AG04450 (cell line): ENCODE measurements at regions not wholly inside any gene's neighbourhood (a gene's known extent, or its start where the extent isn't known, plus 50 kb on each side); places are given as distances from the start of the nearest gene placed in this dataset.

Source experiments
- CTCF ChIA-PET: fragments of 300-600, 350-600 bp; formaldehyde crosslinking; extraction: SDS; loops from one replicate; lab custom pipeline; 2022; ENCODE audit warnings: antibody characterized with exemption, inconsistent platforms; lab: Charles Lee
- POLR2A ChIA-PET: fragments of 350-600 bp; formaldehyde crosslinking; extraction: SDS; loops from one replicate; lab custom pipeline; 2021; ENCODE audit warnings: antibody characterized with exemption, inconsistent platforms; lab: Yijun Ruan, JAX
- DNase-seq: peaks from one replicate; pipeline ENCODE4 v3.0.0-alpha.2; 2011; ENCODE audit warnings: low read depth, low spot score
- H3K27ac ChIP-seq: one replicate; pipeline ENCODE4 v1.5.1; 2012; ENCODE audit warnings: low read depth, low read length, control low read depth
- H3K27me3 ChIP-seq: one replicate; pipeline ENCODE4 v1.6.0; 2012; ENCODE audit warnings: low read length; ENCODE audit not compliant: control insufficient read depth, insufficient read depth
- H3K4me3 ChIP-seq: 2 replicates; pipeline ENCODE4 v1.5.1; 2011; ENCODE audit warnings: mild to moderate bottlenecking, low read depth, low read length, control low read depth
- H3K9me3 ChIP-seq: 2 replicates; pipeline ENCODE4 v1.5.1; 2012; ENCODE audit warnings: low read length; ENCODE audit not compliant: control insufficient read depth, insufficient read depth
- TF ChIP-seq, protein P1 (sequence below): IDR thresholded peaks from 2 replicates; pipeline ENCODE4 v1.5.1; 2011; ENCODE audit warnings: low read depth, low read length, control low read depth, inconsistent platforms

DNA sequence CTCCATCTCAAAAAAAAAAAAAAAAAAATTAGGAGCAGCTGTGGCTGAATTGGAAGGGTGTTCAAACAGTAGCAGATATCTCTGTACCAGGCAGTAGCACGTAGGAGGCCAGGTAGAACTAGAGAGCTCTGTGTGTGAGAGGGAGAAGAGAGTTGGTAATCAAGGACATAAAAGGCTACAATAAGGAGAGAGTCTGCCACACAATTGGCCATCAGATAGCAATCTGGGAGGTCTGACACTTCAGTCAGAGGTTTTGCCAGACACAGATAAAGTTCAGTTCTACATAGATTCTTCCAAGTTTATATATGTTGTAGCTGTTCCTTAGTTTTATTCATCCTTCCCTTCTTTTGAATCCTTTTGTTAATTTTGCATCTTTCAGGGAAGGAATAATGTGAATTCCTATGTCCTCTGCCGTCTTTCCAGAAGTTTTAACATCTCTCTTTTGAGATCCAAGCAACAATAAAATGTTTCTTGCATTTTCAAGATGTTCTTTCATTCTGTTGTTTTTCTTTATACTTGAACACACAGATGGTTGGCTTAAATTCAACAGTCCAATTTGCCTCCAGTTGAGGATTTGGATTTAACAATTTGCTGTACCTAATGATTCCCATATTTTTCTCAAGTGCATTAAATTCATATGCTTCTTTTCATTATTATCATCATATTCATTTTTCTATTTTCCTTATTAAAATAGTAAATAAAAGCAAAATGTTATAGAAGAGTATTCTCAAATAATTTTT, 600.3 kb upstream of the GCFC2 start:
- H3K27me3 ChIP-seq: no peaks in the 10 kb centered on the region
- H3K9me3 ChIP-seq: no peaks in the 10 kb centered on the region
- ChIA-PET POLR2A (no interaction called here), CTCF (no interaction called here)
- H3K4me3 ChIP-seq: no peak overlapping the region
- no peak for DNase-seq
- TF ChIP-seq, protein P1, sequence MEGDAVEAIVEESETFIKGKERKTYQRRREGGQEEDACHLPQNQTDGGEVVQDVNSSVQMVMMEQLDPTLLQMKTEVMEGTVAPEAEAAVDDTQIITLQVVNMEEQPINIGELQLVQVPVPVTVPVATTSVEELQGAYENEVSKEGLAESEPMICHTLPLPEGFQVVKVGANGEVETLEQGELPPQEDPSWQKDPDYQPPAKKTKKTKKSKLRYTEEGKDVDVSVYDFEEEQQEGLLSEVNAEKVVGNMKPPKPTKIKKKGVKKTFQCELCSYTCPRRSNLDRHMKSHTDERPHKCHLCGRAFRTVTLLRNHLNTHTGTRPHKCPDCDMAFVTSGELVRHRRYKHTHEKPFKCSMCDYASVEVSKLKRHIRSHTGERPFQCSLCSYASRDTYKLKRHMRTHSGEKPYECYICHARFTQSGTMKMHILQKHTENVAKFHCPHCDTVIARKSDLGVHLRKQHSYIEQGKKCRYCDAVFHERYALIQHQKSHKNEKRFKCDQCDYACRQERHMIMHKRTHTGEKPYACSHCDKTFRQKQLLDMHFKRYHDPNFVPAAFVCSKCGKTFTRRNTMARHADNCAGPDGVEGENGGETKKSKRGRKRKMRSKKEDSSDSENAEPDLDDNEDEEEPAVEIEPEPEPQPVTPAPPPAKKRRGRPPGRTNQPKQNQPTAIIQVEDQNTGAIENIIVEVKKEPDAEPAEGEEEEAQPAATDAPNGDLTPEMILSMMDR: no peak
- H3K27ac ChIP-seq: no peak overlapping the region

DNA sequence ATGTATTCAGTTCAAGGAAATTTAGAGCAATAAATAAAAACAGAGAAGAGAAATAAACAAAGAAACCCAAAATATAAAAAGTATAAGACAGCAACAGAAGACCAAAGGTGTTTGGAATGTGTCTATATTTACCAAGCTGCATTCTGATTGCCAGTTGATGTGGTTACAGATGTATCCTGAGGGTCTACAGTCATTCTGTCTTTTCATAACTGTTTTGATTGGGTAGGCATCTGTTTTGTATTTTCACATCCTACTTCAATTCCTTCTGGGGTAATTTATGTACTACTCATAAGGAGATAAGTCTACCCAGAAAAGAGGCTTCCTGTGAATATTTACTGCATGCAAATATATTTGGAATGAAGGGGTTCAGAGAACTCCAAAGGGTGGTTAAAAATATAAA, 596.8 kb upstream of the GCFC2 start:
- H3K27ac ChIP-seq: no peak overlapping the region
- TF ChIP-seq, protein P1: no peak

DNA sequence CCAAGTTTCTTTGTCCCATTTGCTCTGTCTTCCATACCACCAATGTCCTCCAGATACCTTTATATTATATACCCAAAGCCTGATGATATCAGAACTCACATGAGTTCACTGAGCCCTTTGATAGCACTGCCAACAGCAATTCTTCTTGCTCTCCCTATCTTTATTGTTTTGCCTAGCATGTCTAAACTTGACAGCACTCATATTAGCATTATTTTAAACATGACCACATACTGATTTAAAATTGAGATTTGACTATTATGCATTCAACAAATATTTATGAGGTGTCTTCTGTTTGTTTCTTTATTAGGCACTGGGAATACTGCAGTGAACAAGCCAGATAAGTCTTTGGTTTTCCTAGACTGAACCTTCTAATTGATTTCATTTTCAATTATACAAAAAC, 587.3 kb upstream of the GCFC2 start:
- ChIA-PET CTCF (no interaction called here), POLR2A (no interaction called here)
- Histone ChIP-seq H3K9me3 (no peaks in the 10 kb centered on the region), H3K27ac (no peak overlapping the region), H3K27me3 (no peaks in the 10 kb centered on the region), H3K4me3 (no peak overlapping the region)
- no peak for DNase-seq
- TF ChIP-seq, protein P1: no peak

More for the DNA sequence above, 596.8 kb upstream of the GCFC2 start:
- POLR2A ChIA-PET: no interaction called here
- DNase-seq: no peak
- Histone ChIP-seq H3K27me3 (no peaks in the 10 kb centered on the region), H3K4me3 (no peak overlapping the region), H3K9me3 (no peaks in the 10 kb centered on the region)
- CTCF ChIA-PET: no interaction called here

DNA sequence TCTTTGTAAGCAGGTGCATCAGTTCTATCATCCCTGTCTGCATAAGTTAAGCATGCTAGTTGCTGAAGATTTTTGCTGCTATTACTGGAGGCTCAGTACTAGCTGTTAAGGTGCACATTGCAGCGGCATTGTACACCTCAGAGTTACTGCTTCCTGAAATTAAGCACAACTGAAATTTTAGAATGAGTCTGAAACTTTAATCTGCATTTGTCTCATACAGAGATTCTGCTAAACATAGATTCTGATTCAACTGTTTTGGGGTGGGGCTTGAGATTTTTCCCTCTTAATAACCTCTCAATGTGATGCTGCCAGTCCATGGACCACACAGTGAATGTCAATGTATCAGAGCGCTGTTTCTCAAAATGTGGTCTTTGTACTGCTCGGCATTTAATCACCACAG, 585.7 kb upstream of the GCFC2 start:
- POLR2A ChIA-PET: no interaction called here
- CTCF ChIA-PET: no interaction called here

DNA sequence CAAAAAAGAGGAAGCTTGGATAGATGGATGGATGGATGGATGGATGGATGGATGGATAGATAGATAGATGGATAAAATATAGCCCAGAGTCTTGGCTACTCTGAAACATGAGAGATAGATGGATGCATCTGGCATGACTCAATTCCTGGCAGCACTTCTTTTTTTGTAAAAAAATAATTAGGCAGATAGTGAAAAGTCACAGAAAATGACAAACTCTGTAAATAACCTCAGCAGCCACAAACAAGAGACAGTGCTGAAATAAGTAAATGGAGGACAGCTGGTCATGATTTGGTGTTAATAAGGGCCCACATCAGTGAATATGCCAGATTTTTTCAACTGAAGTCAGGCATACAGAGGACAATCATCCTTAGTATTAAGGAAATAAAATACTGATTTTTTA, 585.0 kb upstream of the GCFC2 start:
- no peak for DNase-seq
- H3K9me3 ChIP-seq: no peaks in the 10 kb centered on the region
- ChIA-PET POLR2A (no interaction called here), CTCF (no interaction called here)
- TF ChIP-seq, protein P1: no peak
- no peaks in the 10 kb centered on the region for H3K27me3 ChIP-seq
- H3K4me3 ChIP-seq: no peak overlapping the region
- no peak overlapping the region for H3K27ac ChIP-seq

More for the DNA sequence above, 585.7 kb upstream of the GCFC2 start:
- Histone ChIP-seq H3K27me3 (no peaks in the 10 kb centered on the region), H3K27ac (no peak overlapping the region), H3K9me3 (no peaks in the 10 kb centered on the region), H3K4me3 (no peak overlapping the region)
- TF ChIP-seq, protein P1: no peak
- DNase-seq: no peak
